Sigmoid colon (tissue), 4 donors: ENCODE measurements at regions not wholly inside any gene's neighbourhood (a gene's known extent, or its start where the extent isn't known, plus 50 kb on each side); places are given as distances from the start of the nearest gene placed in this dataset.

Experiments used
- EP300 ChIP-seq, 4 donors: sonication (generic); formaldehyde crosslinking; IDR thresholded peaks; one replicate each; pipeline ENCODE4 v1.6.1; 2017; ENCODE audit warnings: antibody characterized with exemption in 4 of 4
- POLR2A ChIP-seq, 2 donors: fragments of 450-650 bp; IDR thresholded peaks; one replicate each; pipeline ENCODE4 v1.6.1; 2016; ENCODE audit warnings: antibody characterized with exemption in 2 of 2, mild to moderate bottlenecking in 2 of 2, moderate library complexity in 2 of 2
- POLR2AphosphoS5 ChIP-seq, 4 donors: sonication (generic); formaldehyde crosslinking; IDR thresholded peaks; one replicate each; pipeline ENCODE4 v1.6.1; 2017; ENCODE audit warnings: antibody characterized with exemption in 4 of 4
- TF ChIP-seq, protein P1 (sequence below), 4 experiments: fragments of 450-650 bp in 3 of 4; fragments of 200-600 bp in 1 of 4; IDR thresholded peaks; one replicate each; pipeline ENCODE4 v1.5.1; 2016 to 2019; ENCODE audit warnings: antibody characterized with exemption in 4 of 4, mild to moderate bottlenecking in 3 of 4, moderate library complexity in 2 of 4

DNA sequence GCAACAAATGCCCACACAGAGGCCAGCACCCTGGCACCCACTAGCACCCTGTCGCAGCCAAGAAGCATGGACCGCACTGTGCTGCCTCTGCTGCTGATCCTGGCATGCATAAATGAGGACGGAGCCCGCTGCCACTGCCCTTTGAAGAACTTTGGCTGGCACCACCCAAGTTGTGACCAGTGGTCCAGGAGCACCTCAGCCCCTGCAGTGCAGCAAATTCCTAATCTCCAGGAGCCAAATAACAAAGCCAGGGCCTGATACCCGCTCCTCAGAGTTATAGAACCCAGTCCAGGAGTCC, 807.2 kb downstream of the GLUD2 start:
- TF ChIP-seq, protein P1, sequence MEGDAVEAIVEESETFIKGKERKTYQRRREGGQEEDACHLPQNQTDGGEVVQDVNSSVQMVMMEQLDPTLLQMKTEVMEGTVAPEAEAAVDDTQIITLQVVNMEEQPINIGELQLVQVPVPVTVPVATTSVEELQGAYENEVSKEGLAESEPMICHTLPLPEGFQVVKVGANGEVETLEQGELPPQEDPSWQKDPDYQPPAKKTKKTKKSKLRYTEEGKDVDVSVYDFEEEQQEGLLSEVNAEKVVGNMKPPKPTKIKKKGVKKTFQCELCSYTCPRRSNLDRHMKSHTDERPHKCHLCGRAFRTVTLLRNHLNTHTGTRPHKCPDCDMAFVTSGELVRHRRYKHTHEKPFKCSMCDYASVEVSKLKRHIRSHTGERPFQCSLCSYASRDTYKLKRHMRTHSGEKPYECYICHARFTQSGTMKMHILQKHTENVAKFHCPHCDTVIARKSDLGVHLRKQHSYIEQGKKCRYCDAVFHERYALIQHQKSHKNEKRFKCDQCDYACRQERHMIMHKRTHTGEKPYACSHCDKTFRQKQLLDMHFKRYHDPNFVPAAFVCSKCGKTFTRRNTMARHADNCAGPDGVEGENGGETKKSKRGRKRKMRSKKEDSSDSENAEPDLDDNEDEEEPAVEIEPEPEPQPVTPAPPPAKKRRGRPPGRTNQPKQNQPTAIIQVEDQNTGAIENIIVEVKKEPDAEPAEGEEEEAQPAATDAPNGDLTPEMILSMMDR (IDR thresholded peaks at IDR 0.05) = no peak
- no peak for TF ChIP-seq EP300 (IDR thresholded peaks at IDR 0.05)
- no peak for TF ChIP-seq POLR2A (IDR thresholded peaks at IDR 0.05)
- TF ChIP-seq POLR2AphosphoS5 (IDR thresholded peaks at IDR 0.05) = no peak
